H9 (cell line): ENCODE measurements at regions not wholly inside any gene's neighbourhood (a gene's known extent, or its start where the extent isn't known, plus 50 kb on each side); places are given as distances from the start of the nearest gene placed in this dataset.

Experiments used
- DNase-seq: peaks from one replicate; pipeline ENCODE4 v3.0.0-alpha.2; 2017
- H2AFZ ChIP-seq: one replicate; pipeline ENCODE4 v1.6.1; 2013; ENCODE audit warnings: mild to moderate bottlenecking, low read length, control low read depth, moderate library complexity
- H2AK5ac ChIP-seq: 2 replicates; pipeline ENCODE4 v1.6.1; 2013; ENCODE audit warnings: low read length, control low read depth, mixed read lengths; ENCODE audit not compliant: insufficient read length
- H2BK120ac ChIP-seq: one replicate; pipeline ENCODE4 v1.6.1; 2013; ENCODE audit warnings: low read depth, mild to moderate bottlenecking, low read length, control low read depth, inconsistent platforms; ENCODE audit not compliant: poor library complexity, severe bottlenecking
- H2BK12ac ChIP-seq: 2 replicates; pipeline ENCODE4 v1.6.1; 2013; ENCODE audit warnings: low read length, control low read depth, mixed read lengths, low read depth; ENCODE audit not compliant: insufficient read length
- H2BK15ac ChIP-seq: 2 replicates; pipeline ENCODE4 v1.6.1; 2013; ENCODE audit warnings: low read depth, low read length, control low read depth
- H2BK20ac ChIP-seq: one replicate; pipeline ENCODE4 v1.6.1; 2013; ENCODE audit warnings: low read depth, mild to moderate bottlenecking, low read length, control low read depth, inconsistent platforms; ENCODE audit not compliant: poor library complexity, severe bottlenecking
- H2BK5ac ChIP-seq: 2 replicates; pipeline ENCODE4 v1.6.1; 2013; ENCODE audit warnings: low read length, control low read depth, mixed read lengths; ENCODE audit not compliant: insufficient read length
- H3K14ac ChIP-seq: 2 replicates; pipeline ENCODE4 v1.6.1; 2013; ENCODE audit warnings: low read length, control low read depth; ENCODE audit not compliant: insufficient read depth
- H3K18ac ChIP-seq: 2 replicates; pipeline ENCODE4 v1.6.1; 2013; ENCODE audit warnings: low read depth, mild to moderate bottlenecking, mixed read lengths, low read length, control low read depth; ENCODE audit not compliant: insufficient read length
- H3K23ac ChIP-seq: 2 replicates; pipeline ENCODE4 v1.6.1; 2013; ENCODE audit warnings: low read length, control low read depth, mixed read lengths, low read depth; ENCODE audit not compliant: insufficient read length
- H3K23me2 ChIP-seq: 2 replicates; pipeline ENCODE4 v1.6.1; 2013; ENCODE audit warnings: low read depth, mild to moderate bottlenecking, mixed read lengths, low read length, control low read depth; ENCODE audit not compliant: insufficient read length, poor library complexity, severe bottlenecking
- H3K27ac ChIP-seq: 2 replicates; pipeline ENCODE4 v1.5.1; 2013; ENCODE audit warnings: low read length, control low read depth, mixed read lengths, low read depth; ENCODE audit not compliant: insufficient read length
- H3K27me3 ChIP-seq: 2 replicates; pipeline ENCODE4 v1.6.1; 2013; ENCODE audit warnings: low read length, control low read depth, inconsistent platforms; ENCODE audit not compliant: insufficient read depth
- H3K4ac ChIP-seq: 2 replicates; pipeline ENCODE4 v1.6.1; 2013; ENCODE audit warnings: low read depth, mild to moderate bottlenecking, control low read depth, inconsistent platforms, low read length, moderate library complexity
- H3K4me1 ChIP-seq: 2 replicates; pipeline ENCODE4 v1.6.1; 2013; ENCODE audit warnings: low read length, control low read depth, inconsistent platforms; ENCODE audit not compliant: insufficient read depth
- H3K4me2 ChIP-seq: 2 replicates; pipeline ENCODE4 v1.6.1; 2013; ENCODE audit warnings: low read length, control low read depth, mixed read lengths; ENCODE audit not compliant: insufficient read length, insufficient read depth
- H3K56ac ChIP-seq: 2 replicates; pipeline ENCODE4 v1.6.1; 2013; ENCODE audit warnings: low read depth, mild to moderate bottlenecking, mixed read lengths, low read length, control low read depth; ENCODE audit not compliant: insufficient read length
- H3K79me1 ChIP-seq: 2 replicates; pipeline ENCODE4 v1.6.1; 2013; ENCODE audit warnings: low read depth, mild to moderate bottlenecking, moderate library complexity, low read length, control low read depth, inconsistent platforms; ENCODE audit not compliant: insufficient read depth, poor library complexity, severe bottlenecking
- H3K79me2 ChIP-seq: 2 replicates; pipeline ENCODE4 v1.6.1; 2013; ENCODE audit warnings: low read length, control low read depth, inconsistent platforms; ENCODE audit not compliant: insufficient read depth
- H3K9ac ChIP-seq: 2 replicates; pipeline ENCODE4 v1.6.1; 2013; ENCODE audit warnings: low read length, control low read depth, mixed read lengths; ENCODE audit not compliant: insufficient read length; ENCODE audit errors: extremely low read depth
- H3K9me3 ChIP-seq: one replicate; pipeline ENCODE4 v1.6.1; 2013; ENCODE audit warnings: low read depth, low read length, inconsistent platforms; ENCODE audit not compliant: control insufficient read depth
- H3T11ph ChIP-seq: one replicate; pipeline ENCODE4 v1.6.1; 2013; ENCODE audit warnings: mild to moderate bottlenecking, low read length, control low read depth, inconsistent platforms
- H4K20me1 ChIP-seq: one replicate; pipeline ENCODE4 v1.6.1; 2013; ENCODE audit not compliant: control insufficient read depth, insufficient read length, insufficient read depth
- H4K5ac ChIP-seq: 2 replicates; pipeline ENCODE4 v1.6.1; 2013; ENCODE audit warnings: low read depth, mild to moderate bottlenecking, mixed read lengths, low read length, control low read depth; ENCODE audit not compliant: insufficient read length
- H4K8ac ChIP-seq: replicated peaks from 2 replicates; pipeline ENCODE4 v1.6.1; 2013; ENCODE audit warnings: low read length, control low read depth, mixed read lengths, low read depth; ENCODE audit not compliant: insufficient read length
- H4K91ac ChIP-seq: 2 replicates; pipeline ENCODE4 v1.6.1; 2013; ENCODE audit warnings: low read depth, mild to moderate bottlenecking, moderate library complexity, mixed read lengths, low read length, control low read depth; ENCODE audit not compliant: insufficient read length
- H3K27ac Mint-ChIP-seq, 3 experiments: 2 replicates in 2 of 3; 3 replicates in 1 of 3; pipeline ENCODE4 v1.8.0; 2020 to 2021; ENCODE audit warnings: mixed read lengths in 3 of 3, mild to moderate bottlenecking in 1 of 3, moderate library complexity in 1 of 3
- H3K27me3 Mint-ChIP-seq: 2 replicates; pipeline ENCODE4 v1.8.0; 2021; ENCODE audit warnings: low read depth, mild to moderate bottlenecking, moderate library complexity, mixed read lengths
- H3K36me3 Mint-ChIP-seq, 3 experiments: 2 replicates in 2 of 3; 3 replicates in 1 of 3; pipeline ENCODE4 v1.8.0; 2020 to 2021; ENCODE audit warnings: low read depth in 3 of 3, mixed read lengths in 3 of 3; ENCODE audit not compliant: insufficient read depth in 1 of 3
- H3K4me1 Mint-ChIP-seq, 2 experiments: 2 replicates each; pipeline ENCODE4 v1.8.0; 2020; ENCODE audit warnings: mixed read lengths in 2 of 2
- H3K4me3 Mint-ChIP-seq, 2 experiments: 2 replicates in 1 of 2; 3 replicates in 1 of 2; pipeline ENCODE4 v1.8.0; 2020 to 2021; ENCODE audit warnings: mild to moderate bottlenecking in 2 of 2, mixed read lengths in 2 of 2, moderate library complexity in 1 of 2
- H3K9me3 Mint-ChIP-seq, 2 experiments: 2 replicates in 1 of 2; 3 replicates in 1 of 2; pipeline ENCODE4 v1.8.0; 2020; ENCODE audit warnings: mild to moderate bottlenecking in 2 of 2, mixed read lengths in 2 of 2, moderate library complexity in 1 of 2
- TF ChIP-seq, protein P1 (sequence below): fragments of 200-600 bp; sonication (generic); conservative IDR thresholded peaks from 3 replicates; pipeline ENCODE4 v1.8.0; 2021; ENCODE audit warnings: antibody characterized with exemption, mild to moderate bottlenecking

DNA sequence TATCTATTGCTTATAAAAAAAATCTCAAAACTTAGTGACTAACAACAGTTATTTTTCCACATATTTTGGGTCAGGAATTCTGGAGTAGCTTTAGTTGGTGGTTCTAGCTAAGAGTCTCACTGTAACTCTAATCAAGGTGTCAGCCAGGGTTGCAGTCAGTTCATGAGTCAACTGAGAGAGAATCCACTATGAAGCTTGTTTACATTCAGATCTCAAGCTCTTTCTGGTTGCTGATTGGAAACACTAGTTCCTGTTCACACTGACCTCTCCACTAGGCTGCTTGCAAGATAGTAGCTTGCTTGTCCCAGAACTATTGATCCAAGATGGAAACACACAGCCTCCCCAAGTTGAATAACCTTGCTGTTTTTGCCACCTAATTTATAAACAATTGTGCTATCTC, 1192.1 kb upstream of the B3GALT2 start:
- no peaks in the 10 kb centered on the region for H3K4me1 Mint-ChIP-seq
- no peak for DNase-seq
- Histone ChIP-seq H4K20me1 (no peaks in the 10 kb centered on the region), H3K14ac (no peak overlapping the region), H2BK12ac (no peak overlapping the region), H3K4me2 (no peak overlapping the region), H3K79me1 (no peaks in the 10 kb centered on the region), H3K56ac (no peak overlapping the region), H2BK120ac (no peak overlapping the region), H3K18ac (no peak overlapping the region), H3K9ac (no peak overlapping the region), H3K79me2 (no peaks in the 10 kb centered on the region), H3K27me3 (no peaks in the 10 kb centered on the region), H2AFZ (no peak overlapping the region), H3K9me3 (no peaks in the 10 kb centered on the region), H3T11ph (no peak overlapping the region), H4K8ac (no peak overlapping the region), H2BK15ac (no peak overlapping the region), H2AK5ac (no peak overlapping the region), H3K23ac (no peak overlapping the region), H3K4ac (no peak overlapping the region), H4K91ac (no peak overlapping the region), H4K5ac (no peak overlapping the region), H3K23me2 (no peaks in the 10 kb centered on the region), H2BK20ac (no peak overlapping the region), H3K4me1 (no peaks in the 10 kb centered on the region), H2BK5ac (no peak overlapping the region), H3K27ac (no peak overlapping the region)
- H3K4me3 Mint-ChIP-seq: no peak overlapping the region
- no peak overlapping the region for H3K27ac Mint-ChIP-seq
- TF ChIP-seq, protein P1, sequence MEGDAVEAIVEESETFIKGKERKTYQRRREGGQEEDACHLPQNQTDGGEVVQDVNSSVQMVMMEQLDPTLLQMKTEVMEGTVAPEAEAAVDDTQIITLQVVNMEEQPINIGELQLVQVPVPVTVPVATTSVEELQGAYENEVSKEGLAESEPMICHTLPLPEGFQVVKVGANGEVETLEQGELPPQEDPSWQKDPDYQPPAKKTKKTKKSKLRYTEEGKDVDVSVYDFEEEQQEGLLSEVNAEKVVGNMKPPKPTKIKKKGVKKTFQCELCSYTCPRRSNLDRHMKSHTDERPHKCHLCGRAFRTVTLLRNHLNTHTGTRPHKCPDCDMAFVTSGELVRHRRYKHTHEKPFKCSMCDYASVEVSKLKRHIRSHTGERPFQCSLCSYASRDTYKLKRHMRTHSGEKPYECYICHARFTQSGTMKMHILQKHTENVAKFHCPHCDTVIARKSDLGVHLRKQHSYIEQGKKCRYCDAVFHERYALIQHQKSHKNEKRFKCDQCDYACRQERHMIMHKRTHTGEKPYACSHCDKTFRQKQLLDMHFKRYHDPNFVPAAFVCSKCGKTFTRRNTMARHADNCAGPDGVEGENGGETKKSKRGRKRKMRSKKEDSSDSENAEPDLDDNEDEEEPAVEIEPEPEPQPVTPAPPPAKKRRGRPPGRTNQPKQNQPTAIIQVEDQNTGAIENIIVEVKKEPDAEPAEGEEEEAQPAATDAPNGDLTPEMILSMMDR: no peak
- H3K36me3 Mint-ChIP-seq: no peaks in the 10 kb centered on the region
- no peaks in the 10 kb centered on the region for H3K27me3 Mint-ChIP-seq
- no peaks in the 10 kb centered on the region for H3K9me3 Mint-ChIP-seq
